Astrocyte of the cerebellum (primary cell): ENCODE measurements at regions not wholly inside any gene's neighbourhood (a gene's known extent, or its start where the extent isn't known, plus 50 kb on each side); places are given as distances from the start of the nearest gene placed in this dataset.

ENCODE experiments used
- DNase-seq: peaks from one replicate; pipeline ENCODE4 v3.0.0-alpha.2; 2011; ENCODE audit warnings: low read depth
- H3K4me3 ChIP-seq: 2 replicates; pipeline ENCODE4 v1.5.1; 2011; ENCODE audit warnings: mild to moderate bottlenecking, low read depth, low read length, moderate library complexity
- in situ Hi-C: cut with HindIII; loops from 2 replicates; pipeline ENCODE4 v1.10.0; 2017; ENCODE audit warnings: low sequenced_read_pairs
- TF ChIP-seq, protein P1 (sequence below): IDR thresholded peaks from 2 replicates; pipeline ENCODE4 v1.5.1; 2012; ENCODE audit warnings: low read length, low read depth, moderate library complexity, mild to moderate bottlenecking; ENCODE audit errors: missing control alignments

DNA sequence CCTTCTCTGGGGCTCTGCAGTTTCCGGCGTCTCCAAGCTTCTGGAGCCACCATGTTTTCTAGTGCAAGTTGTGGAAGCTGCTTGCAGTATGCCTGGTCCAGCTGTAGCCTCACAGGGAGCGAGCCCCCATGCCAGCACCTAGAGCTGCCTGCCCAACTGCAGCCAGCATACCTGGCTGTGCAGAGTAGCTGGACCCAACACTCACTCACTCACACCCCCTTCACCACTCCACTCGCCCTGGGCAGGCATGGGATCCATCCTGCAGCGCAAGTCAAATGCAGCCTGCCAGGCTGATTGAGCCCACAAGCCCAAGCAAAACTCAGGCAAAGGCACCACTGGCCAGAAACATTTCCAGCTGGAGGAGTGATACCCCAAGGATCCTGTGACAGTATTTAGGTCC is 797.3 kb downstream of the SLC16A7 start:
- TF ChIP-seq, protein P1, sequence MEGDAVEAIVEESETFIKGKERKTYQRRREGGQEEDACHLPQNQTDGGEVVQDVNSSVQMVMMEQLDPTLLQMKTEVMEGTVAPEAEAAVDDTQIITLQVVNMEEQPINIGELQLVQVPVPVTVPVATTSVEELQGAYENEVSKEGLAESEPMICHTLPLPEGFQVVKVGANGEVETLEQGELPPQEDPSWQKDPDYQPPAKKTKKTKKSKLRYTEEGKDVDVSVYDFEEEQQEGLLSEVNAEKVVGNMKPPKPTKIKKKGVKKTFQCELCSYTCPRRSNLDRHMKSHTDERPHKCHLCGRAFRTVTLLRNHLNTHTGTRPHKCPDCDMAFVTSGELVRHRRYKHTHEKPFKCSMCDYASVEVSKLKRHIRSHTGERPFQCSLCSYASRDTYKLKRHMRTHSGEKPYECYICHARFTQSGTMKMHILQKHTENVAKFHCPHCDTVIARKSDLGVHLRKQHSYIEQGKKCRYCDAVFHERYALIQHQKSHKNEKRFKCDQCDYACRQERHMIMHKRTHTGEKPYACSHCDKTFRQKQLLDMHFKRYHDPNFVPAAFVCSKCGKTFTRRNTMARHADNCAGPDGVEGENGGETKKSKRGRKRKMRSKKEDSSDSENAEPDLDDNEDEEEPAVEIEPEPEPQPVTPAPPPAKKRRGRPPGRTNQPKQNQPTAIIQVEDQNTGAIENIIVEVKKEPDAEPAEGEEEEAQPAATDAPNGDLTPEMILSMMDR: no peak
- no peak for DNase-seq
- in situ Hi-C loops: no loop called here

DNA sequence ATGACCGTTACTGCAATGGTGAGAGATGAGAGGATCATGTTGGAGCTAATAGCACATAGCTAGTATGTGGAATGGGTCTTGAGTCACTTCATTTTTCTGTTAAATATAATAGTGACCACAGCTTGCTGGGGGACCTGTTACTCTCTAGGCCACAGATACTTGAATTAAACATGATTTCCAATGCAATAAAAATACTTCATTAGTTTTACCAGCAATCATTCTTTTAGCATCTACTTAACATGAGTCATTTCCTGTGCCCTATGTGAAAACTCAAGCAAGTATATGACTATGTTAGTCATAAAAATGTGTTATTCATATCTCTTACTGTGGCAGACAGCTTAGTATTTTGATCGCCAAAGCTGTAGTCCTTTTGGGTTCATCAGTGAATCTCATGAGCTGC is 798.8 kb downstream of the SLC16A7 start:
- DNase-seq: peak; percentile 40
- H3K4me3 ChIP-seq: no peak overlapping the region
- in situ Hi-C loops: no loop called here
- TF ChIP-seq, protein P1: no peak

More for the DNA sequence above, 797.3 kb downstream of the SLC16A7 start:
- H3K4me3 ChIP-seq: no peak overlapping the region

DNA sequence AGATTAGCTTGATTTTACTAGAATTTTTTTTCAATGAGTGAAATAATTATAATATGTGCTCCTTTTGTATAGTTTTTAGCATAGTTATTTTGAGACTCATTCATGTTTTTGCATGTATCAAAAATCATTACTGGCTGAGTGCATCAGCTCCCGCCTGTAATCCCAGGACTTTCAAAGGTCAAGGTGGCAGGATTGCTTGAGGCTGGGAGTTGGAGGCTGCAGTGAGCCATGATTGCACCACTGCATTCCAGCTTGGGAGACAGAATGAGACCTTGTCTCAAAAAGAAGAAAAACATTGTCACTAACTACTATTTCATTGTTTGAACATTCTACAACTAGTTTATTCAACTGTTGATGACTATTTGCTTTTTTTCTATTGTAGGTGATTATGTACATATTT is 802.7 kb downstream of the SLC16A7 start:
- in situ Hi-C loops: no loop called here
- TF ChIP-seq, protein P1: no peak
- no peak for DNase-seq
- H3K4me3 ChIP-seq: no peak overlapping the region

GRCh38 chr12:60399064-60399463 is 803.2 kb downstream of the SLC16A7 start:
- in situ Hi-C loops: no loop called here
- TF ChIP-seq, protein P1: no peak

GRCh38 chr12:60402996-60403395 is 807.2 kb downstream of the SLC16A7 start:
- in situ Hi-C loops: no loop called here
- H3K4me3 ChIP-seq: no peak overlapping the region
- TF ChIP-seq, protein P1: no peak
- no peak for DNase-seq

More at GRCh38 chr12:60399064-60399463, 803.2 kb downstream of the SLC16A7 start:
- DNase-seq: no peak
- no peak overlapping the region for H3K4me3 ChIP-seq

DNA sequence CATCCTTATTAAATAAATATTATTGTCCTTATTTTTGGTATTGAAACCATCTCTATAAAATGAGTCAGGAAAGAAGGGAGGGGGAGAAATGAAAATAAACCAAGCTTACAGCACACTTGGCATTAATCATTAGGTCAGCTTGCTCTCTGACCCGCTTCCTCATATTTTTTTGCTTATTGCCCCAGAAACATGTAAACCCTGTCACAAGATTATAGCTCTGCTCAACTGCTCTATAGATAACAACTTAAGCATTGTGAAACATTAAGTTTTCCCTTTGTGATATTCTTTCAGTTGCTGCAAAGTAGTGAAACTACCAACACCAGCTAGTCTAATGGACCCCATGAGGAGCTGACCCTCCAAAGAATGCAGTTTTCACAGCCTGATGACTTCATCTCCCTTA is 819.5 kb downstream of the SLC16A7 start:
- TF ChIP-seq, protein P1: no peak
- no peak for DNase-seq
- no peak overlapping the region for H3K4me3 ChIP-seq
- in situ Hi-C loops: no loop called here

GRCh38 chr12:60419986-60420385 is 824.2 kb downstream of the SLC16A7 start:
- TF ChIP-seq, protein P1: no peak
- in situ Hi-C loops: no loop called here
- no peak for DNase-seq
- no peak overlapping the region for H3K4me3 ChIP-seq
